GM19372 (cell line): ENCODE measurements at regions not wholly inside any gene's neighbourhood (a gene's known extent, or its start where the extent isn't known, plus 50 kb on each side); places are given as distances from the start of the nearest gene placed in this dataset.

Experiments
- ATAC-seq: cut with Tn5 transposase; IDR thresholded peaks from one replicate; pipeline ENCODE4 v1.9.1; 2021; ENCODE audit warnings: mild to moderate bottlenecking, low read depth, moderate library complexity; ENCODE audit not compliant: unreplicated experiment

DNA sequence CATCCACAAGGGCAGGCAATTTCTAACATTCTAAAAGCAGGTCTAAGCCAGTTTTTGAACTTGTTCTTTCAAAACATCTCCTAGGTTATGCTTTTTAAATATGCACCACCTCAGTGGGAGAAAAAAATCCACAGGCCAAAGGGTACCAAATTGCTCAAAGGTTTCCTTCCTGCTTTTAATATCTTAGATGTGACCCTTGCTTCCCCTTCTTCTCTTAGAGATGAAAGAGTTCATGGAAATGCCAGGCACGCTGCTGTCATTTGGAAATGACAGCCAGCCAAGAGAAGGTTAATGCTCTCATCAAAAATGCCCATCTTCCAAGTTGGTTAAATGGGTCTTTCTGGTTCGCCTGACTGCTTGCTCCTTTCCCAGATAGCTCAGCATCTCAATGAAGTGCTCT is 497.1 kb downstream of the CD83 start:
- ATAC-seq: no peak

DNA sequence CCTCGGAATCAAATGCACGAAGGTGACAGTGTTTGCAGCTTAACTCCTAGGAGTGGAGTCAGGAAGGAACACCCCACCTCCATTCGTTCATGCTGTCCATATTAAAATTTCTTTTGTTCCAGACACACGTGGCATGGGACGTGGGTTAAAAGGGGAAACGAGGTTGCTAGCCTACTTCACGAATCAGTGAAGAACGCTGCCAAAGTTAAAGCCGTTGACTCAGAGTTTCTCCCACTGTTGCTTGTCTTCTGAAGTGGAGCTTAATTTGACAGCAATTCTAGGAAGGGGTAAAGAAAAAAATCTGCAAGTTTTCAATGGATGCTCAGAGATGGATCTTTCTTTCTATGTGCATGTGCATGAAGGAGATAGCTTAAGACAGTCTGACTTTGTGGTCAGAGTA is 499.1 kb downstream of the CD83 start:
- ATAC-seq: no peak

DNA sequence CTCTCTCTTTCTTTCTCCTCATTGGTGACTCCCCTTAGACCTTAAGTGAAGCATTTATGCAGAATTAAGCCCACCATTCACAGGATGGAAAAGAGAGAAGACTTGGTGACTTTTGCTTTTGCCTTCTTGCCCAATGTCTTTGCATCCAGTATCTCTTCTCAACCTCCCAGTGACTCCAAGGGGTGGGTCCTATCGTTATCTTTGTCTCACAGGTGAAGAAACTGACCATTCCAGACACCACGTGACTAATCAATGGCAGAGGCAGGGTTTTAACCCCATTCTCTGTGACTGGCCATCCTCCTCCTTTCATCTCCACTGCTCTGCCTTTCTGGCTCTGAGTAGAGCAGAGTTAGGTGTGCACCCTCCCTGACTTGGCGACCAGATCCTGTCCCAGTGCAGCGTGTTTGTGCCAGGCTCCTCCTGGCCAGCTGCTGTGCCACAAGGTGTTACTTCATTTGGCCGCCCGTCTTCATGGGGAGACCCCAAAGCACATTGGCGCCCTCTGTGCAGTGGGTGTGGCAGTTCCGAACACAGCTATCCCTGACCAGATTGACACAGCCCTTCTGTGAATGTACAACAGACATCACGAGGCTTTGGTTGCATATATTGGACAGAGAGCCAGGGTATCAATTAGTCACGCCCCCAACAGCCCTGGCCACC is 501.3 kb downstream of the CD83 start:
- no peak for ATAC-seq

DNA sequence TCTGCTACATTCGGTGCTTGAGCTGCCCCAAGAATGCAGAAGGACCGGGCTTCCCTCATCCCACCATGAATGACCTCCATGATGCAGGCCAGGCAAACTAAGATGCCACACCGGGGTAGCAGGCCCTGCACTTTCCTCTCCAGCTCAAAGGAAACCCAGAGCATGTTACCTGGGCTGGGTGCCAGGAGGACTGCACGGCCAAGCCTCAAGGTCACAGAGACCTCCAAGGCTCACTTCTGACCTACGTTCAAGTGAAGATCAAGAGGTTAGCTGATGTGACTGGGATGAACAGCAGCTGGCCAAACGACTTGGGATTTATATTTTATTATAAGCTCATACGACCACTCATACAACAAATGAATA is 501.8 kb downstream of the CD83 start:
- ATAC-seq: no peak

DNA sequence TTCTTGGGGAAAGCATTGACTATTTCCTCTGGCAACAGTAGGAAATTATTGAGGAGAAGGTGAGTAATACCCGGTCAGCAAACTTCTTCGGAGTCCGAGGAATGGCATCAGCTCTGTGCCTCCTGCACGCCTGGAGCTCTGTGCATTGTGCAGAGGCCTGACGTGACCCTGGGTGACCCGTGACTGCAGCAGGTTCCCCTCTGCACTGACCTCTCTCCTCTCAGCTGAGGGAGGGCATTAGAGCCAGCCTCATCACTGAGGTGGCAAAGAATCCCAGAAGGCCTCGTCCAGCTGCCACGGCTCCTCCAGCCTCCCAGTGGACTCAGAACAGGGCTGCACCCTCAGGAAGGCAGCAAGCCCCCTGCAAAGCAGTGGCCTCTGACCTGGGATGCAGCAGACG is 502.9 kb downstream of the CD83 start:
- ATAC-seq: no peak

DNA sequence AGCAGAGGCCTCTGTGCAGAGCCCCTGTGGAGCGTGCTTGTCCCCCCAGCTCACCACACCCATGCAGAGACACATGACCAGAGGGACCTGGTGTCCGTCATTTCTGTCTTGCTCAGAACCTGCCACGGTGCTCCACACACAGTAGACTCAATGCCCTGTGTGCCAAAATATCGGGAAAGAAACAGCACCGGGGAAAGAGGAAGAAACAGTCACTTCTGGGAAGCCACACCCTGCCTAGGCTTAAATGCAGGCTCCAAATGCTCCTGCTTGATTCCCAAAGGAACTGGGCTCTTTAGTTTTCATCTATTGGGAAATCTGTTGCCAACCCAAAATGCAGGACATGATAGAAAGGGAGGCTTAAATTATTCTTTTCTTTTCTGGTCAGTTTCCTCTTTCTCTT is 503.9 kb downstream of the CD83 start:
- ATAC-seq: no peak

DNA sequence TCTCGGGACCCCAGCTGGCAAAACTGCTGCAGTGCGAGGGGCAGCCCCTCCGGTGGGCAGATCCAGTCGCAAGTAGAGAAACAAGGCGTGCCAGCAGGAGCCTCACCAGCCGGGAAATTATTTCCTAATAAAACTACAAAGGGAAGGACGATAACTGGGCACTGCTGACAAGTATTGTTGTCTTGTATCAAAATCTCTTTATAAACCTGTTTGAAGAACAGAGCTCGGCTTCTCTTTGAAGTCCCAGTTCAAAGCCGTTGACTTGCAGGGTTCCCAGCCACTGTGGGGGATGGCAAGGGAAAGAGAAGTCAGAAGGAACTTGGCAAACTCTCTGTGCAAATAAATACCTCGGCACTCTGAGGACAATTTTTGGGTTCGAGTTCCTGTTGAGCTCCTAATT is 504.5 kb downstream of the CD83 start:
- ATAC-seq: no peak

DNA sequence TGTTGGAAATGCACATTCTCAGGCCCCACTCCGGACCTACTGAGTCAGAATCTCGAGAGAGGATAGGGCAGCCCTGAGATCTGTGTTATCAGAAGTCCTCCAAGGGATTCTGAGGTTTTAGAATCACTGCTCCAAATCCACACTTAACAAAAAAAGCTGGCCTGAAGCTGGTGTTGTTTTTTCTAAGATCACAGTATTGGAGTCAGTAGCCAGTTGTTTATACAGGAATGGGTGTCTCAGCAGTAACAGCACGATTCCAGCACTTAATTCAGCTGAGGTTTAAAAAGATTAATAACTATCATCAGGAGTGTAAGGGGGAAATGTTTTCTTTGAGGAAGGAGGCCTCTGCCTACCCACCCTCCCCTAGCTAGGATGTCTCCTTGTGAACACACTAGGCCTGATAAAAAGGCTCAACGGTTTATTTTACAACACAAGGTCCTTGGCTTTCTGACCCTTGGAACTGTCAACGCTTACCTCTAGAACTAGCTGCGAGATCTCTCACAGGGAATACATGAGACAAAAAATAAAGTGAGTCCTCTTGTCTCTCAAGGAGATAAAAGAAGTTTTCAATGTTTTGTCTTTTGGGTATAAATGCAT is 505.4 kb downstream of the CD83 start:
- no peak for ATAC-seq

DNA sequence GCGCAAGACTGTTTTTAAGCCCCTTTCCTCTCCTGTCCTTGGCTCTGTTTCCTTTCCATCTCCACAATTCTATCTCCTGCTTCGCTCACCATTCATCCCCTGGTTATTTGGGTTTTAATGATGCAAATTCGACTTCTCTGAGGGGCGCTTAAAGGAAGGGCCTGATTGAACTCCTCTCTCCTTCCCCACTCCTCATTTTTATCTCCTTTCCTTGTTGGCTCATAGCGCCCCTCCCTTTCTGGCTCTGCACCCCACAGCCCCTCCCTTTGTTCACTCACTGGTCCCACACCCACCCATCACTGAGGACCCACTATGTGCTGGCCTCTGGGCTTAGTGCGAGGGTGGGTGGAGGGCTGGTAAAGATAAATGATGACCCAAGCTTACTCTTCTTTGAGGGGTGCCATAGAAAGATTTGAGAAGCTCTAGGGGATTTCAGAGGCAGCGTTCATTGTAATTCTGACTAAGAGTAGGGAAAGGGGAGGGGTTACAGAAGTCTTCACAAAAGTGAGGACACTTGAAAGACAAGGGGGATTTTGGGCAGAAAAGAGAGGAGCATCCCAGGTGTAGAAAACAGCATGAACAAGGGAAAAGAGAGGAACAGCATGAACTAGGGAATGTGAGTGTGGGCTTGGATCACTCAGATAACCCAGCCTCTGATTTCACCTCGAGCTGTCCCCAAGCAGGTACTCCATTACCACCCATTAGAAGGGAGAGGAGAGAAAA is 507.8 kb downstream of the CD83 start:
- ATAC-seq: no peak

DNA sequence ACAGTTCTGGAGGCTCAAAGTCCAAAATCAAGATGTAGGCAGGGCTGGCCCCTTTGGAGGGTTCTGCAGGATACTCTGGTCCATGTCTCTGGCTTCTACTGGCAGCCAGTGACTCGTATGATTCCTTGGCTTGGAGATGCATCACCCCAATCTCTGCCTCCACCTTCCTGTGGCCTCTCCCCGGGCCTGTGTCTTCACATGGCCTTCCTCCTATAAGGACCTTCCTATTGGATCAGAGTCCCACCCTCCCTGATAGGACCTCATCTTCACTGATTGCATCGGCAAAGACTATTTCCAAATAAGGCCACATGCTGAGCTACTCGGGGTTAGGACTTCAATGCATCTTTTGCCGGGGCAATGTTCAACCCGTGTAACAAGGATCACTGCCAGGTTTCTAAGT is 509.0 kb downstream of the CD83 start:
- ATAC-seq: no peak

DNA sequence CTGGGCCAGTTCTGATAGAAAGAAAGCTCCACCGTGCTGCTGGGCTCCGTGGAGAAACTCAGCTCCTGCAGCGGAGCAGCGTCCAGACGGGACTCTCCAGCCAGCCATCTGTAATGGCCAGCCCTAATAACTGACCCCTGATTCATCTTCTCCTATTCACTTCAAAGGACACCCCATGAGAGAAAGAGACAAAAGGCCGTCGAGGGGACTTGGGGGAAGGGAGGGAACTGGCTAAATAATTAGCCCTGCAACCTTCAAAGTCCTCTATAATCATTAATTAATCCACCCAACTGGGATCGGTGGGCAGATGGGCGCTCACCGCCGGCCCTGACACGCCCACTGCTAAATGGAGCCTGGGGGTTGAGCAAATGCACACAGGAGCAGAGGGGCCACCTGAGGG is 512.4 kb downstream of the CD83 start:
- ATAC-seq: no peak

DNA sequence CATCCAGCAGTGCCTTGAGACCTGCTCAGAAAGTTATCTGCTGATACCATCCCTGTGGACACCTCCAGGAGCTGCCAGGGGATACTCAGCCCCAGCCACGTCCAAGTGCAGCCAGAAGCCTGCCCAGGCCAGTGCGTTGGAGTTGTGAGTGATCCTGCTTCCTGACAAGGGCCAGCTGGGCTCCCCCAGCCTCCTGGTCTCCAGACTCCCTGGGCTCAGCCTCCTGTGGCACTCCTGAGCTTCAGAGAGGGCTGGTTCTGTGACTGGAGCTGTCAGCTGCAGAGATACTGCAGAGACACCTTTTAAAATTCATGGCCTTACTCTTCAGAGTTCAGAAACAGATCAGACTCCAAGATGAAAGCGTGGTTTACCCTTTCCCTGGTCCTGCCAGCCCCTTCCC is 515.9 kb downstream of the CD83 start:
- ATAC-seq: no peak

DNA sequence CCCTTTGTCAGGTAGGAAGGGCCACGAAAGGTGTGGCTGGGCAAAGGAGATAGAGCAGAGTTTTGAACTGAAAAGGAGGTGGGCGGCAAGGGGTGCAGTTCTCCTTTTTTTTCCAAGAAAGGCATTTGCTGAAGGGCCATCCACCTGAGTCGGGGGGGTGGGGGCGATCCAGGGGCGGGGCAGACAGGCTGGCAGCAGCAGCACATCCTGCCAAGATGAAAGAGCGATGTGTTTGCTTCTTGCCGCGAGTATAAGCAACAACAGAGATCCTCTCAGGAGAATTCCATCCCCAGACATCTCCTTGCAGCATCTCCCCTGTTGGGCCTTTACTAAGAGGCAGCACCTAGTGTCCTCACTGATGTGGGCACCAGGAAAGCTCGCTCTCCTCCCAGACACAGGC is 516.5 kb downstream of the CD83 start:
- no peak for ATAC-seq

DNA sequence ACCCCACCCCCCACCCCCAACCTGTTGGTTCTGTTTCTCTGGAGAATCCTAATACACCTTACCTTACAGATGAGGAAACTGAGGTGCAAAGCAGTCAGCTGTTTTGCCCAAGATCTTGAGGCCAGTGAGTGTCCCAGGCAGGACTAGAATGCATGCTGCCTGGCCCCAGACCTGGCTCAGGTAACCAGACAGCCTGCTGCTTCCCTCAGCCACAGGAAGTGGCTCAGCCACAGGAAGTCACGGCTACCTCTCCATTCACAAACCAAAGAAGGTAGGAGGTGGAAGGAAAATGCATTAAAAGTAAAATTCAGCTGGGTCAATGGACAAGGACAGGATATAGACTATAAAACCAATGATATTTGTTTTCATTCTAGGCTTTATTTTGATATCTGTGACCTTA is 517.6 kb downstream of the CD83 start:
- no peak for ATAC-seq

DNA sequence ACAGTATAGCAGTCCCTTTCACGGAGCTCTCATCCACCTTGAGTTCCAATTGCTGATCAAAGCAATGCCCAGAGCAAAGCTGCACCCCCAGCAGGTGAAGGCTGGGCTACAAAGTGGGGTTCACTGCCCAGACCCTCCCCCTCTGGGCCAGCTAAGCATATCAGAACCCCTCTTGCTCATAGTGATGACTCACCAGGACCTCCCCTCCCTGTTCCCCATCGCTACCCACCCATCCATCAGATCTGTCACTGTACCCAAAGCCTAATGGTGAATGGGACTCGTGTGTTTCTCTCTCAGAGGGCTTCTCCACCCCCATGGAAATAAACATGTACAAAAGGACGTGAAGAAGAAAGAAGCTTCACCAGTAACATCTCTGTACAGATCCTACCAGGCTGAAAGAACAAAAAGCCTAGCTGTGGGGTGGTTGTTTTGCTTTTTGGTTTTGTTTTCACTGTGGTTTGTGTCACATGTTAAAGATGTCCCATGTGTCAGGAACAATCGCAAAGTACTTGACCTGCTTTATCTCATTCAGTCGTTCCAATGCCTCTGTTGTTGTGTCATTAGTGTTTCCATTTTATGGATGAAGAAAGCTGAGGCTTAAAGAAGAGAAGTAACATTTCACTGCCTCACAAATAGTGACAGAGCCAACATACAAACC is 518.5 kb downstream of the CD83 start:
- ATAC-seq: no peak

DNA sequence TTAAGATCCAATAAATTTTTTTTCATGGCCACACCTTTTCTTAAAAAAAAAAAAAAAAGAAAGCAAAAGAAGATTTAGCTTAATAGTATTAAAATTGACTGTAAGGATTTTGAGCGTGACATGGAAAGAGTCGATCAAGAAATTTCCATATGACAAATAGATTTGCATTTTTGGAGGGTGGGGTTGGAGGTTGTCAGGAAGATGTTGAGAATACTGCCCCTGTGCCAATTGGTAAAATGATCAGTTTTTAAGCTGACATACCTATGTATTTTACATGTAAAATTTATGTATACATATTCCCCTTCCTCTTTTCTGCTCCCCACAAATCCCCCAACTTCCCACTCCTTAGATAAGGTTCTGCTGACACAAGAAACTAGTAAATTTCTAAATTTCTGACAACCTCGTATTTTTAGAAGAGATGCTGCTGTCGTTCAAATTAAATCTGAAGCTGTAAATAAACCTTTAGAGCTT is 520.9 kb downstream of the CD83 start:
- no peak for ATAC-seq

DNA sequence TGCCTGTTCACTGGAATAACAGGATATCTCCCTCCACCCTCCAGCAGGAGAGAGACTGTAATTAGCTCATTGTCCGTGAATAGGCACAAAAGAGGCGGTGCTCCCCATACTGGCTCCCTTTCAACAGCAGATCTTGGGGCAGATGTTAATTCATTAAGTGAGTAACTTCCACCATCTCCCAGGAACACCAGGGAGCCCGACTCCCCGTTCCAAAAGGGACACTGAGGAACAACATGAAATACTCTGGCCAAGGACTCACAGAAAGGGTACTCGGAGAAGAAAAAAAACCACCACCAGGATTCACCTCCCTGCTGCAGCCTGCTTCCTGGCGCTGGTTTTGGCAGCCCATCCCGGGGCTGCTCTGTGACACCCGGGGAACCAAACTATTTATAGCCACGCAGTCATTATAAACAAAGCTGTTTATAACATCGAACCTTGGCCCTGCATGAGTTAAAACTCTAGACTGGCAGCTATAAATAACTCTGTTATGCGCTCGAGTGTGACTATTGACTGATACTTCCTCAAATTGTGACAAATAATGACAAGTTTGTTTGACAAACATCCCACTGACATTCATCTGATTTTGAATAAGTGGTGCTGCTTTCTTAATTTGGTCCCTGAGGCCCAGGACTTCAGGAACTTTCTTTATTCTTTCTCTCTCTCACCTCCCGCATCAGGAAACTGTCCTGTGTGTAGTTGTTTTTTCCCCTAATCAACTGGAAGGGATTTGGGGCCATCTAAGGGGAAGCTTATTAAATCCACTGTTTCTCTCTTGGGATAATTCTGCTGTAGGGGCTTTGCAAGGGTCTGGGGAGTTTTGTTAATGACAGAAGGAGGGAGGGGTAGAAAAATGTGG is 521.6 kb downstream of the CD83 start:
- ATAC-seq: no peak

DNA sequence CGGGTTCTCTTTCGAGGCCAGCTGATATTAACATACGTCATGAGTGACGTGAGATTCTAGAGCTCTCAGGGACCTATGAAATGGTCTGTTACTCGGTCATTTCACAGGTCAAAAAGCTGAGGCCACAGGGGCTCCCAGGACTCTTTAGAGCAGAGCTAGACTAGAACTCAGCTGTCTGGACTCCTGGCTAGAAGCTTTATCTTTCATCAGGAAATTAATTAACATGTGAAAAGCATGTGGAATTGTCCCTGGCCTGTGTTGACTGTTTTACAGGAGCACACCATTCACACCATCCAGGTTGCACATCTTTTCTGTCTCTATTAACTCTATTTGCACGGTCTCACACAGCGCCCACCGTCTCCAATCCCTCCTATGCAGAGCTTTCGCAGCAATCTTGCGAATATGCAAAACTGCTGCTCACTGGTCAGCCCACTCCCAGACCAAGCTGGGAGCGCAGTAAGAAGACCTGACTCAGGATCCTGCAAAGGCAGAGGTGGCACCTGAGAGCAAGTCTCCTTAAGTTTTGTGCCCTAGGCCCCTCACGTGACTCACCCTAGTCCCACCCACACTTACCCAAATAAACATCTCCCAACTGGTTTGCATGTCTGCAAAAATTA is 522.5 kb downstream of the CD83 start:
- no peak for ATAC-seq

DNA sequence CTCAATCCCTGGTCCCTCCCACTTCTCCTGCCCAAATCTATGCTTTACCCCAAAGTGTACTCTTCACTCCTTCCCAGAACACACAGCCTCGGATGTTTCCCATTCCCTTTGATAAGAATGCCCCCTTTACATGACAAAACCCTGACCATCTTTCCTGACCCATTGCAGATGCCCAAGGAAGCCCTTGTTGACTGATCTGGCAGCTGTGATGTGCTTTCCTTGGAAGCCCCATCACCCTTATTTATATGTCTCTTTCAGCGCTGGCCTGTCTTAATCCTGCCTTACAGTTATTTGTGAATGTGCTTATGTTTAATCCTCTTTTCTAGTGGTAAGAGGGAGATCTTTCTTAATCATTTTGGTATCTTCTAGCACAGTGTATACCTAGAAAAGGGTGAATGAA is 523.1 kb downstream of the CD83 start:
- no peak for ATAC-seq

DNA sequence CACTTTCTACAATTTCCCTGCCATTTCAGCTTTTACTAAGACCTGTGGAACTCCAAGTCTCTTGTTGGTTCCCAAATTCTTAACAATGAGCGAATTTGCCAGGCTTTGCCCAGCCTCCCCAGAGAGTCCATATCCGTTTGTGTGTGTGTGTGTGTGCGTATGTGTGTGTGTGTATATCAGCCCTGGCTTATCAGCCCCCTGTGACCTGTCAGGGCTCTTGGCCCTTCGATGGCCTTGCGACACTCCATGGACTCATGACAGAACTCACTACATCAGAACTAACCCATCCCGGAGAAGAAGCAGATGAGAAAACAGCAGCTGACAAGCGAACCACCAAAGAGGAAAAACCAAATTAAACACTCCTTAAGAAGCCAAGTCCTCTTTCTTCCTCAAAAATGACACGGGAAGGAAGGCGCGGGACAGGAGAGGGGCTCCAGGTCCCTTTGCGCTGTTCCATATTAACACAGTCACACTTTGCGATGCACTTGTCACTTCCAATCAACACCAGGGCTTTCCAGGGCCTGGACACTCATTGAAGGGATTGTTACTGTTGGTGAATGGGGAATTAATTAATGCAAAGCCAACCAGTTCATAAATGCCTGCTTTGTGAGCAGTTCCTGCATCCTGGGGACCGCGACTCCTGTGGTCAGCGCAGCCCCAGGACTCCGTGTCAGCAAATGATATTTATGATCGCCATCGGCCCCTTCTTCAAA is 524.0 kb downstream of the CD83 start:
- no peak for ATAC-seq
